A549 (cell line): ENCODE measurements at regions not wholly inside any gene's neighbourhood (a gene's known extent, or its start where the extent isn't known, plus 50 kb on each side); places are given as distances from the start of the nearest gene placed in this dataset.

Experiments used
- ATAC-seq, 2 experiments: fragments of 200-7000 bp in 1 of 2; fragments of >200 bp in 1 of 2; cut with Nextera tagmentation in 1 of 2; cut with Tn5 transposase in 1 of 2; 3 replicates each; pipeline versions ENCODE4 v1.8.0 to v1.9.1; 2018 to 2020; ENCODE audit warnings: mild to moderate bottlenecking in 1 of 2, moderate library complexity in 1 of 2
- CTCF ChIA-PET: fragments of 300-600 bp; sonication (Branson Sonifier 250); formaldehyde crosslinking; extraction: SDS; loops from one replicate; lab custom pipeline; 2021; ENCODE audit warnings: antibody characterized with exemption, inconsistent platforms; lab: Yijun Ruan, JAX
- POLR2A ChIA-PET: fragments of 350-600 bp; formaldehyde crosslinking; extraction: SDS; loops from one replicate; lab custom pipeline; 2021; ENCODE audit warnings: antibody characterized with exemption, inconsistent platforms; lab: Yijun Ruan, JAX
- DNase-seq, 2 experiments: peaks; one replicate each; pipeline versions ENCODE4 v3.0.0 to v3.0.0-alpha.2; 2011 to 2016; ENCODE audit warnings: low read depth in 1 of 2, low spot score in 1 of 2
- FAIRE-seq: peaks from 2 replicates; lab custom pipeline; 2011; peaks lifted over from hg19 to GRCh38; lab: Jason Lieb, UNC
- H3K27ac ChIP-seq, 2 experiments: fragments of >200 bp; sonication (Bioruptor Twin); formaldehyde crosslinking; 3 replicates each; pipeline ENCODE4 v1.5.1; 2016 to 2017
- H3K4me1 ChIP-seq: fragments of >200 bp; sonication (Bioruptor Twin); formaldehyde crosslinking; 3 replicates; pipeline ENCODE4 v1.6.1; 2016
- H3K4me2 ChIP-seq: fragments of >200 bp; sonication (Bioruptor Twin); formaldehyde crosslinking; 3 replicates; pipeline ENCODE4 v1.6.1; 2016
- H3K4me3 ChIP-seq: fragments of >200 bp; sonication (Bioruptor Twin); formaldehyde crosslinking; 3 replicates; pipeline ENCODE4 v1.5.1; 2016
- H3K9me3 ChIP-seq: fragments of >200 bp; sonication (Bioruptor Twin); formaldehyde crosslinking; 3 replicates; pipeline ENCODE4 v1.6.1; 2016
- BHLHE40 ChIP-seq: IDR thresholded peaks from 2 replicates; pipeline ENCODE4 v1.6.1; 2012; ENCODE audit warnings: low read depth, low read length, inconsistent platforms
- CBX2 ChIP-seq: fragments of 200-600 bp; sonication (generic); IDR thresholded peaks from 2 replicates; pipeline ENCODE4 v1.6.1; 2016; ENCODE audit warnings: low read depth, mild to moderate bottlenecking, borderline replicate concordance
- CEBPB ChIP-seq, 2 experiments: fragments of >200 bp in 1 of 2; sonication (Bioruptor Twin) in 1 of 2; formaldehyde crosslinking in 1 of 2; IDR thresholded peaks; 2 replicates each; pipeline ENCODE4 v1.6.1; 2012 to 2016
- CHD4 ChIP-seq: fragments of 200-600 bp; sonication (generic); IDR thresholded peaks from 2 replicates; pipeline ENCODE4 v1.6.1; 2016; ENCODE audit warnings: antibody characterized with exemption, mild to moderate bottlenecking, borderline replicate concordance
- EHMT2 ChIP-seq: fragments of 200-600 bp; sonication (generic); IDR thresholded peaks from 2 replicates; pipeline ENCODE4 v1.6.1; 2016; ENCODE audit warnings: antibody characterized with exemption, low read depth, mild to moderate bottlenecking, moderate library complexity
- ESRRA ChIP-seq: fragments of 150-350 bp; IDR thresholded peaks from 2 replicates; pipeline ENCODE4 v1.6.1; 2014; ENCODE audit warnings: mild to moderate bottlenecking, low read length, borderline replicate concordance
- FOSB ChIP-seq: fragments of 250-450 bp; sonication (Bioruptor Pico); IDR thresholded peaks from 2 replicates; pipeline ENCODE4 v1.5.0; 2020; ENCODE audit warnings: mild to moderate bottlenecking, moderate library complexity
- FOSL2 ChIP-seq, 2 experiments: fragments of 450-650 bp in 1 of 2; fragments of >200 bp in 1 of 2; sonication (Bioruptor Twin) in 1 of 2; formaldehyde crosslinking; IDR thresholded peaks; 2 replicates each; pipeline versions ENCODE4 v1.5.0 to v1.6.1; 2016 to 2020; ENCODE audit warnings: mild to moderate bottlenecking in 1 of 2, moderate library complexity in 1 of 2
- FOXS1 ChIP-seq: fragments of 250-450 bp; sonication (Bioruptor Pico); IDR thresholded peaks from 2 replicates; pipeline ENCODE4 v1.5.0; 2020; ENCODE audit warnings: mild to moderate bottlenecking, moderate library complexity
- HDAC2 ChIP-seq: fragments of 200-600 bp; sonication (generic); IDR thresholded peaks from 2 replicates; pipeline ENCODE4 v1.6.1; 2016
- HMGXB4 ChIP-seq: fragments of 250-450 bp; sonication (Bioruptor Pico); IDR thresholded peaks from 2 replicates; pipeline ENCODE4 v1.5.0; 2021; ENCODE audit warnings: mild to moderate bottlenecking, moderate library complexity, borderline replicate concordance
- HOXA7 ChIP-seq: fragments of 250-450 bp; sonication (Bioruptor Pico); IDR thresholded peaks from 2 replicates; pipeline ENCODE4 v1.5.0; 2020; ENCODE audit warnings: mild to moderate bottlenecking, moderate library complexity
- HOXB13 ChIP-seq: fragments of 250-450 bp; sonication (Bioruptor Pico); IDR thresholded peaks from 2 replicates; pipeline ENCODE4 v1.5.0; 2020; ENCODE audit warnings: low read depth, mild to moderate bottlenecking, moderate library complexity
- JUNB ChIP-seq: fragments of >200 bp; sonication (Bioruptor Twin); formaldehyde crosslinking; IDR thresholded peaks from 2 replicates; pipeline ENCODE4 v1.6.1; 2016
- KDM5A ChIP-seq: fragments of 200-600 bp; sonication (generic); IDR thresholded peaks from 2 replicates; pipeline ENCODE4 v1.6.1; 2016; ENCODE audit warnings: antibody characterized with exemption, mild to moderate bottlenecking
- NPAS2 ChIP-seq: fragments of 250-450 bp; sonication (Bioruptor Pico); IDR thresholded peaks from 2 replicates; pipeline ENCODE4 v1.8.0; 2022; ENCODE audit warnings: mild to moderate bottlenecking, moderate library complexity, borderline replicate concordance
- NR3C1 ChIP-seq: fragments of >200 bp; sonication (Bioruptor Twin); formaldehyde crosslinking; IDR thresholded peaks from 3 replicates; pipeline ENCODE4 v1.6.1; 2017
- PHF8 ChIP-seq: fragments of 200-600 bp; sonication (generic); IDR thresholded peaks from 2 replicates; pipeline ENCODE4 v1.6.1; 2016; ENCODE audit warnings: low read depth, mild to moderate bottlenecking, antibody characterized with exemption, moderate library complexity, borderline replicate concordance
- RAD21 ChIP-seq, 2 experiments: fragments of >200 bp in 1 of 2; sonication (Bioruptor Twin) in 1 of 2; formaldehyde crosslinking in 1 of 2; IDR thresholded peaks in 1 of 2; conservative IDR thresholded peaks in 1 of 2; 2 replicates in 1 of 2; 3 replicates in 1 of 2; pipeline ENCODE4 v1.6.1; 2012 to 2018; ENCODE audit warnings: inconsistent platforms in 1 of 2
- TFCP2L1 ChIP-seq: fragments of 250-450 bp; sonication (Bioruptor Pico); IDR thresholded peaks from 2 replicates; pipeline ENCODE4 v1.5.0; 2021; ENCODE audit warnings: mild to moderate bottlenecking
- WGBS: methylation state at CpG from one replicate; pipeline ENCODE4 v1.1.6; 2017; ENCODE audit errors: missing lambda C conversion rate; 5-methylcytosine and 5-hydroxymethylcytosine counted together
- TF ChIP-seq, protein P1 (sequence below): fragments of >200 bp; sonication (Bioruptor Twin); formaldehyde crosslinking; IDR thresholded peaks from 3 replicates; pipeline ENCODE4 v1.5.1; 2016
- TF ChIP-seq, protein P2 (sequence below): fragments of 150-350 bp; IDR thresholded peaks from 2 replicates; pipeline ENCODE4 v1.6.1; 2014; ENCODE audit warnings: low read depth, mild to moderate bottlenecking, low read length

DNA sequence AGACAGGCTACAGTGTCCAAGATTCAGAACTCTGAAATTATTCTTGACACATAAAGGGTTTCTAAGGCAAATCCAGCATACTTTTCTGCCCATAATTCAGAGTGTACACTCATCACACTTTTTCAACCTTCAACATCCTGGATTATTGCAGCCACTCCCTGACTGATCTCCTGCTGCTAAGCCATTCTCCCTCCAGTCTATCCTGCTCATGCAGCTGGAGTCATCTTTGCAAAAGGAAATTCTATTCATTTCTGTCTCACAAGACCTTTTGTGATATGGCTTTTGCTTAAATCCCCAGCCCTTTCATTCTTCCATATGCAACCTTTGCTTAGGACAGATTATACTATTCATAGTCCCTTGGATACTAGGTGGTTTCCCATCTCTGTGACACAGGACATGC is 236.1 kb upstream of the LDB2 start:
- no peak for TF ChIP-seq FOXS1
- no peak for TF ChIP-seq HMGXB4 (CRISPR knock-in tag)
- no peak for TF ChIP-seq PHF8
- no peak for TF ChIP-seq JUNB
- no peak for TF ChIP-seq FOSL2 (IDR thresholded peaks at IDR 0.05)
- TF ChIP-seq FOSL2 (CRISPR knock-in tag; IDR thresholded peaks at IDR 0.05): no peak
- TF ChIP-seq RAD21 (conservative IDR thresholded peaks at IDR 0.05 in 1 of 2, IDR thresholded peaks at IDR 0.05 in 1 of 2): no peak
- TF ChIP-seq HOXA7 (CRISPR knock-in tag): no peak
- TF ChIP-seq, protein P1, sequence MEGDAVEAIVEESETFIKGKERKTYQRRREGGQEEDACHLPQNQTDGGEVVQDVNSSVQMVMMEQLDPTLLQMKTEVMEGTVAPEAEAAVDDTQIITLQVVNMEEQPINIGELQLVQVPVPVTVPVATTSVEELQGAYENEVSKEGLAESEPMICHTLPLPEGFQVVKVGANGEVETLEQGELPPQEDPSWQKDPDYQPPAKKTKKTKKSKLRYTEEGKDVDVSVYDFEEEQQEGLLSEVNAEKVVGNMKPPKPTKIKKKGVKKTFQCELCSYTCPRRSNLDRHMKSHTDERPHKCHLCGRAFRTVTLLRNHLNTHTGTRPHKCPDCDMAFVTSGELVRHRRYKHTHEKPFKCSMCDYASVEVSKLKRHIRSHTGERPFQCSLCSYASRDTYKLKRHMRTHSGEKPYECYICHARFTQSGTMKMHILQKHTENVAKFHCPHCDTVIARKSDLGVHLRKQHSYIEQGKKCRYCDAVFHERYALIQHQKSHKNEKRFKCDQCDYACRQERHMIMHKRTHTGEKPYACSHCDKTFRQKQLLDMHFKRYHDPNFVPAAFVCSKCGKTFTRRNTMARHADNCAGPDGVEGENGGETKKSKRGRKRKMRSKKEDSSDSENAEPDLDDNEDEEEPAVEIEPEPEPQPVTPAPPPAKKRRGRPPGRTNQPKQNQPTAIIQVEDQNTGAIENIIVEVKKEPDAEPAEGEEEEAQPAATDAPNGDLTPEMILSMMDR: no peak
- TF ChIP-seq, all 56 proteins: peak for 0
- FAIRE-seq: no peak
- Histone ChIP-seq H3K4me1 (no peaks in the 10 kb centered on the region), H3K4me3 (no peak overlapping the region), H3K27ac (no peak overlapping the region), H3K9me3 (no peaks in the 10 kb centered on the region), H3K4me2 (no peak overlapping the region)
- ATAC-seq: no peak
- CTCF ChIA-PET: no interaction called here
- DNase-seq: no peak
- POLR2A ChIA-PET: no interaction called here

GRCh38 chr4:17134100-17134499 is 235.7 kb upstream of the LDB2 start:
- ChIA-PET CTCF (no interaction called here), POLR2A (no interaction called here)
- DNase-seq (no peak), ATAC-seq (no peak), FAIRE-seq (no peak)
- Histone ChIP-seq H3K27ac (no peak overlapping the region), H3K4me3 (no peak overlapping the region), H3K4me2 (no peak overlapping the region), H3K4me1 (no peaks in the 10 kb centered on the region), H3K9me3 (no peaks in the 10 kb centered on the region)
- TF ChIP-seq RAD21 (conservative IDR thresholded peaks at IDR 0.05 in 1 of 2, IDR thresholded peaks at IDR 0.05 in 1 of 2) (no peak), CBX2 (no peak), FOXS1 (no peak), CHD4 (no peak), FOSB (CRISPR knock-in tag) (no peak)
- 17% methylated on average over 3 of the region's 3 CpGs for WGBS

- H3K4me1 ChIP-seq: no peaks in the 10 kb centered on the region
- no peak for DNase-seq
- WGBS: 2% methylated on average over 2 of the region's 2 CpGs
- CTCF ChIA-PET: no interaction called here
- H3K27ac ChIP-seq: no peak overlapping the region
- H3K9me3 ChIP-seq: no peaks in the 10 kb centered on the region
- no peak overlapping the region for H3K4me2 ChIP-seq
- no peak overlapping the region for H3K4me3 ChIP-seq
- TF ChIP-seq PHF8 (no peak), ESRRA (no peak), EHMT2 (no peak), NPAS2 (CRISPR knock-in tag) (no peak), CEBPB (IDR thresholded peaks at IDR 0.05) (no peak), HOXB13 (no peak), BHLHE40 (no peak), RAD21 (conservative IDR thresholded peaks at IDR 0.05 in 1 of 2, IDR thresholded peaks at IDR 0.05 in 1 of 2) (no peak), HDAC2 (no peak), KDM5A (no peak), TFCP2L1 (CRISPR knock-in tag) (no peak), NR3C1 (no peak)
- TF ChIP-seq, protein P2, sequence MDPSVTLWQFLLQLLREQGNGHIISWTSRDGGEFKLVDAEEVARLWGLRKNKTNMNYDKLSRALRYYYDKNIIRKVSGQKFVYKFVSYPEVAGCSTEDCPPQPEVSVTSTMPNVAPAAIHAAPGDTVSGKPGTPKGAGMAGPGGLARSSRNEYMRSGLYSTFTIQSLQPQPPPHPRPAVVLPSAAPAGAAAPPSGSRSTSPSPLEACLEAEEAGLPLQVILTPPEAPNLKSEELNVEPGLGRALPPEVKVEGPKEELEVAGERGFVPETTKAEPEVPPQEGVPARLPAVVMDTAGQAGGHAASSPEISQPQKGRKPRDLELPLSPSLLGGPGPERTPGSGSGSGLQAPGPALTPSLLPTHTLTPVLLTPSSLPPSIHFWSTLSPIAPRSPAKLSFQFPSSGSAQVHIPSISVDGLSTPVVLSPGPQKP: no peak
- TF ChIP-seq, all 56 proteins: peak for 0
- ATAC-seq (no peak), FAIRE-seq (no peak)
- POLR2A ChIA-PET: no interaction called here
These were observed 233.8 kb upstream of the LDB2 start for GRCh38 chr4:17132226-17132625.
